ENCODE measurements at regions not wholly inside any gene's neighbourhood (a gene's known extent, or its start where the extent isn't known, plus 50 kb on each side); places are given as distances from the start of the nearest gene placed in this dataset.

GRCh38 chr18:26662996-26663395 lies 114.6 kb upstream of the KCTD1 start:
- TF ChIP-seq ZNF70 (CRISPR knock-in tag; IDR thresholded peaks at IDR 0.05), result no peak
- no peak for TF ChIP-seq PPARA (CRISPR knock-in tag; IDR thresholded peaks at IDR 0.05; ENCODE audit: borderline replicate concordance)
- TF ChIP-seq ZFP3 (CRISPR knock-in tag; IDR thresholded peaks at IDR 0.05), result no peak
- TF ChIP-seq PATZ1 (CRISPR knock-in tag; IDR thresholded peaks at IDR 0.05; ENCODE audit: borderline replicate concordance), result no peak
- TF ChIP-seq RARB (CRISPR knock-in tag; IDR thresholded peaks at IDR 0.05), result no peak
